DND-41 (cell line): ENCODE measurements at regions not wholly inside any gene's neighbourhood (a gene's known extent, or its start where the extent isn't known, plus 50 kb on each side); places are given as distances from the start of the nearest gene placed in this dataset.

Experiments used
- ATAC-seq: fragments of 200-7000 bp; cut with Tn5 transposase; 3 replicates; pipeline ENCODE4 v1.9.1; 2021; ENCODE audit warnings: low read depth; ENCODE audit not compliant: insufficient read depth
- DNase-seq: peaks from one replicate; pipeline ENCODE4 v3.0.0-alpha.2; 2020
- H2AFZ ChIP-seq: 2 replicates; pipeline ENCODE4 v1.6.0; 2012; ENCODE audit warnings: low read depth, low read length
- H3K27ac ChIP-seq: 2 replicates; pipeline ENCODE4 v1.5.1; 2012; ENCODE audit warnings: low read length, inconsistent platforms
- H3K27me3 ChIP-seq: fragments of 200-600 bp; sonication (generic); 2 replicates; pipeline ENCODE4 v1.6.0; 2012; ENCODE audit warnings: low read length, mild to moderate bottlenecking, inconsistent platforms; ENCODE audit not compliant: insufficient read depth, poor library complexity
- H3K36me3 ChIP-seq: 2 replicates; pipeline ENCODE4 v1.5.1; 2012; ENCODE audit warnings: low read length, inconsistent platforms; ENCODE audit not compliant: insufficient read depth
- H3K4me1 ChIP-seq: 2 replicates; pipeline ENCODE4 v1.5.1; 2012; ENCODE audit warnings: mild to moderate bottlenecking, low read length; ENCODE audit not compliant: insufficient read depth
- H3K4me2 ChIP-seq: 2 replicates; pipeline ENCODE4 v1.6.0; 2012; ENCODE audit warnings: mild to moderate bottlenecking, moderate library complexity, low read length, inconsistent platforms; ENCODE audit not compliant: insufficient read depth
- H3K4me3 ChIP-seq, 2 experiments: fragments of 200-600 bp in 1 of 2; shearing (Covaris generic) in 1 of 2; 2 replicates each; pipeline ENCODE4 v1.5.1; 2012 to 2016; ENCODE audit warnings: inconsistent platforms in 2 of 2, low read length in 2 of 2, mild to moderate bottlenecking in 2 of 2, low read depth in 1 of 2, moderate library complexity in 1 of 2
- H3K79me2 ChIP-seq: 2 replicates; pipeline ENCODE4 v1.6.0; 2012; ENCODE audit warnings: low read length, inconsistent platforms; ENCODE audit not compliant: insufficient read depth
- H3K9ac ChIP-seq: 2 replicates; pipeline ENCODE4 v1.6.0; 2012; ENCODE audit warnings: low read depth, mild to moderate bottlenecking, inconsistent platforms, low read length, moderate library complexity
- H3K9me3 ChIP-seq: 2 replicates; pipeline ENCODE4 v1.5.1; 2012; ENCODE audit warnings: low read length, moderate library complexity, mild to moderate bottlenecking, inconsistent platforms; ENCODE audit not compliant: insufficient read depth, severe bottlenecking
- H4K20me1 ChIP-seq: 2 replicates; pipeline ENCODE4 v1.6.0; 2012; ENCODE audit warnings: low read length; ENCODE audit not compliant: insufficient read depth
- CTCF ChIP-seq: IDR thresholded peaks from 2 replicates; pipeline ENCODE4 v1.5.1; 2012; ENCODE audit warnings: borderline replicate concordance, low read length, moderate library complexity, mild to moderate bottlenecking; ENCODE audit not compliant: poor library complexity, severe bottlenecking; ENCODE audit errors: extremely low read depth
- EZH2 ChIP-seq: IDR thresholded peaks from 3 replicates; pipeline ENCODE4 v1.6.1; 2012; ENCODE audit warnings: borderline replicate concordance, low read depth, mild to moderate bottlenecking, moderate library complexity, low read length, inconsistent platforms; ENCODE audit not compliant: severe bottlenecking

DNA sequence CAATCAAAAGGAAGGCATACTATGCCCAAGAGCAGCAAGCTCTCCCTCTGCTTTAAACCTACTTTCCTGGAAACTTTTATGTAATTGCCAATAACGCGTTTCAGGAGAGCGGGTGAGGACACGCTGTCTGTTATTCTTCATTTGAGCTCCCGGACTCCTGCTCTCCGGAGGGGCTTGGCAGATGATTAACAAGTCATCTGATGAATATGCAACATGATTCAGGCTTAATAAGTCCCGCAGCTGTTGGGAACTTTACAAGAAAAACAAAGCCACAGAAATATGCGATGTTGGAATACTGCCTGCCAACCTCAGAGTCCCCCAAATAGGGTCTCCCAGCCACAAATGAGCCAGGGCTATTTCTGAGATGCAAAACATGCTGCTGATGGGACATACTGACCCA is 348.0 kb downstream of the GPAM start:
- Histone ChIP-seq H3K4me3 (no peak overlapping the region), H3K36me3 (no peaks in the 10 kb centered on the region), H4K20me1 (no peaks in the 10 kb centered on the region), H3K4me1 (no peaks in the 10 kb centered on the region), H3K9me3 (no peaks in the 10 kb centered on the region), H2AFZ (no peak overlapping the region), H3K79me2 (no peaks in the 10 kb centered on the region), H3K27ac (no peak overlapping the region), H3K9ac (no peak overlapping the region), H3K4me2 (no peak overlapping the region), H3K27me3 (no peaks in the 10 kb centered on the region)
- no peak for DNase-seq
- ATAC-seq = no peak
- no peak for TF ChIP-seq EZH2
- TF ChIP-seq CTCF = no peak

GRCh38 chr10:111836064-111836463 is 347.5 kb downstream of the GPAM start:
- Histone ChIP-seq H3K27ac (no peak overlapping the region), H3K79me2 (no peaks in the 10 kb centered on the region), H3K9me3 (no peaks in the 10 kb centered on the region), H3K4me1 (no peaks in the 10 kb centered on the region), H3K36me3 (no peaks in the 10 kb centered on the region), H3K9ac (no peak overlapping the region), H3K27me3 (no peaks in the 10 kb centered on the region), H3K4me2 (no peak overlapping the region), H2AFZ (no peak overlapping the region), H4K20me1 (no peaks in the 10 kb centered on the region), H3K4me3 (no peak overlapping the region)
- no peak for TF ChIP-seq EZH2
- no peak for TF ChIP-seq CTCF
- DNase-seq = no peak
- no peak for ATAC-seq

DNA sequence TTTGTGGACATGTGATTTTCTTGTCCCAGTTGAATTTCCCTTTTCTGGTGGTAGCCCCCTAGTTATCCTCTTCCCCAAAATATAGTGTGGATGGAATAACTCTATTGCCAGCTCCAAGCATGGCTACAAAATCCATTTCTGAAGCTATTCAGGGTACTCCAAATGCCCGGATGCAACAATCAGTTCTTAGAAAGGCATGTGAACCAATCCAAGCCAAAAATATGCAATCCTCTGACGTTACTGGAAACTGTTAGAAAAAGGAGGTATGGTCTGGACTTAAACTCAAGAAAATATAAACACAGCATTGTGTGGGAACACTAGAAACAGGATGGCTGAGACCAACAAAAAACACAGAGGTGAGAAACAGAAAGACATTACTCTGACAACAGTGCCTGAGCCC is 347.0 kb downstream of the GPAM start:
- Histone ChIP-seq H3K4me2 (no peak overlapping the region), H3K4me3 (no peak overlapping the region), H4K20me1 (no peaks in the 10 kb centered on the region), H2AFZ (no peak overlapping the region), H3K4me1 (no peaks in the 10 kb centered on the region), H3K79me2 (no peaks in the 10 kb centered on the region), H3K27ac (no peak overlapping the region), H3K36me3 (no peaks in the 10 kb centered on the region), H3K9ac (no peak overlapping the region), H3K27me3 (no peaks in the 10 kb centered on the region), H3K9me3 (no peaks in the 10 kb centered on the region)
- ATAC-seq (no peak), DNase-seq (no peak)
- TF ChIP-seq CTCF = no peak

- H3K9me3 ChIP-seq = no peaks in the 10 kb centered on the region
Observed at GRCh38 chr10:111837086-111837485, 346.5 kb downstream of the GPAM start.

More at GRCh38 chr10:111837086-111837485, 346.5 kb downstream of the GPAM start:
- no peak for DNase-seq
- H3K4me3 ChIP-seq = no peak overlapping the region
- H3K36me3 ChIP-seq = no peaks in the 10 kb centered on the region
- no peaks in the 10 kb centered on the region for H4K20me1 ChIP-seq
- no peak overlapping the region for H3K9ac ChIP-seq
- no peaks in the 10 kb centered on the region for H3K79me2 ChIP-seq
- TF ChIP-seq CTCF (no peak), EZH2 (no peak)
- no peak overlapping the region for H3K4me2 ChIP-seq
- H3K27me3 ChIP-seq = no peaks in the 10 kb centered on the region
- no peak overlapping the region for H2AFZ ChIP-seq
- ATAC-seq = no peak
- no peak overlapping the region for H3K27ac ChIP-seq
- no peaks in the 10 kb centered on the region for H3K4me1 ChIP-seq
